ENCODE measurements at regions not wholly inside any gene's neighbourhood (a gene's known extent, or its start where the extent isn't known, plus 50 kb on each side); places are given as distances from the start of the nearest gene placed in this dataset.

DNA sequence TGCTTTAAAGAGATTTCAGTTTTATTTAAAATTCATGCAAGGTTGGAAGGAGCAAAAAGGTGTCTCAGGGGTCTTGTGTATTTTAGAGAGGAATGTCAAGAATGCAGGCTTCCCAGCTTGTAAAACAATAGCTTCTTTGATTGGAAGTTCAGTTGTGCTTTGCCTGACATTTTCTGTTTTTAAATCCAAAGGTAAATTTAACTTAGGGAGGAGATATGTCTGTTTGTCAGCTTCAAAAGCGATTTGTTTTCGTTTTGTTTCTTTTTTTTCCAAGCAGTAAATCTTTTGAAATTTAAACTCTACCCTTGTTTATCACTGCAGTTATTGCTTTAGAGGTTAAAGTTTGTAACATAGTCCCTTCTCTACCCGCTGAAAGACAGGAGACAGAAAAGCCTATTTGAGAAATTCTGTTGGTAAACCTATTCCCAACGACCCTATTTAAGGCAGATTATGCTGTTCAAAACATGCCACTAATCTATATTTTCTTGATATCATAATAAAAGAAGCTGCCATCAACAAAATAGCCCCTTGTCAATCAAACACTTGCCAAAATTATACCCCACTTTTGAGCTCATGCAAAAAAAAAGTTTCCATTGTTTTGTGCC, 639.6 kb downstream of the IRS1 start:
- no peak for TF ChIP-seq CTCF (IDR thresholded peaks at IDR 0.05; ENCODE audit: low read depth, low read length, missing input control)
- TF ChIP-seq RAD21 (IDR thresholded peaks at IDR 0.05): no peak
- TF ChIP-seq, protein P1, sequence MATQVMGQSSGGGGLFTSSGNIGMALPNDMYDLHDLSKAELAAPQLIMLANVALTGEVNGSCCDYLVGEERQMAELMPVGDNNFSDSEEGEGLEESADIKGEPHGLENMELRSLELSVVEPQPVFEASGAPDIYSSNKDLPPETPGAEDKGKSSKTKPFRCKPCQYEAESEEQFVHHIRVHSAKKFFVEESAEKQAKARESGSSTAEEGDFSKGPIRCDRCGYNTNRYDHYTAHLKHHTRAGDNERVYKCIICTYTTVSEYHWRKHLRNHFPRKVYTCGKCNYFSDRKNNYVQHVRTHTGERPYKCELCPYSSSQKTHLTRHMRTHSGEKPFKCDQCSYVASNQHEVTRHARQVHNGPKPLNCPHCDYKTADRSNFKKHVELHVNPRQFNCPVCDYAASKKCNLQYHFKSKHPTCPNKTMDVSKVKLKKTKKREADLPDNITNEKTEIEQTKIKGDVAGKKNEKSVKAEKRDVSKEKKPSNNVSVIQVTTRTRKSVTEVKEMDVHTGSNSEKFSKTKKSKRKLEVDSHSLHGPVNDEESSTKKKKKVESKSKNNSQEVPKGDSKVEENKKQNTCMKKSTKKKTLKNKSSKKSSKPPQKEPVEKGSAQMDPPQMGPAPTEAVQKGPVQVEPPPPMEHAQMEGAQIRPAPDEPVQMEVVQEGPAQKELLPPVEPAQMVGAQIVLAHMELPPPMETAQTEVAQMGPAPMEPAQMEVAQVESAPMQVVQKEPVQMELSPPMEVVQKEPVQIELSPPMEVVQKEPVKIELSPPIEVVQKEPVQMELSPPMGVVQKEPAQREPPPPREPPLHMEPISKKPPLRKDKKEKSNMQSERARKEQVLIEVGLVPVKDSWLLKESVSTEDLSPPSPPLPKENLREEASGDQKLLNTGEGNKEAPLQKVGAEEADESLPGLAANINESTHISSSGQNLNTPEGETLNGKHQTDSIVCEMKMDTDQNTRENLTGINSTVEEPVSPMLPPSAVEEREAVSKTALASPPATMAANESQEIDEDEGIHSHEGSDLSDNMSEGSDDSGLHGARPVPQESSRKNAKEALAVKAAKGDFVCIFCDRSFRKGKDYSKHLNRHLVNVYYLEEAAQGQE (IDR thresholded peaks at IDR 0.05): no peak
- TF ChIP-seq, protein P2, sequence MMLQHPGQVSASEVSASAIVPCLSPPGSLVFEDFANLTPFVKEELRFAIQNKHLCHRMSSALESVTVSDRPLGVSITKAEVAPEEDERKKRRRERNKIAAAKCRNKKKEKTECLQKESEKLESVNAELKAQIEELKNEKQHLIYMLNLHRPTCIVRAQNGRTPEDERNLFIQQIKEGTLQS (IDR thresholded peaks at IDR 0.05): no peak
- no peak for TF ChIP-seq NR2F2 (IDR thresholded peaks at IDR 0.05)
- peak; percentile 61 to 72 for TF ChIP-seq HNF4A (conservative IDR thresholded peaks at IDR 0.05)
- TF ChIP-seq SP1 (IDR thresholded peaks at IDR 0.05): peak; percentile 30

Data from liver (tissue), 3 donors.